Caco-2 (cell line): ENCODE measurements at regions not wholly inside any gene's neighbourhood (a gene's known extent, or its start where the extent isn't known, plus 50 kb on each side); places are given as distances from the start of the nearest gene placed in this dataset.

Experiments
- BruUV-seq: library from RNA; stranded (reverse); fragments of 400-500 nt; replicated peaks from 2 replicates; lab custom pipeline; 2021; lab: Mats Ljungman, UMichigan
- CTCF ChIA-PET: fragments of 300-600 bp; sonication (Branson Sonifier 250); formaldehyde crosslinking; loops from one replicate; lab custom pipeline; 2022; ENCODE audit warnings: antibody characterized with exemption; lab: Charles Lee
- POLR2A ChIA-PET: fragments of 300-600 bp; sonication (Branson Sonifier 250); formaldehyde crosslinking; loops from one replicate; lab custom pipeline; 2022; ENCODE audit warnings: antibody characterized with exemption; lab: Charles Lee
- DNase-seq, 2 experiments: peaks; one replicate each; pipeline versions ENCODE4 v3.0.0 to v3.0.0-alpha.2; 2020 to 2022
- H3K27me3 ChIP-seq: replicated peaks from 2 replicates; pipeline ENCODE4 v1.6.0; 2011; ENCODE audit warnings: low read length; ENCODE audit not compliant: control insufficient read depth, insufficient read depth
- H3K36me3 ChIP-seq: 2 replicates; pipeline ENCODE4 v1.5.1; 2011; ENCODE audit warnings: low read length; ENCODE audit not compliant: control insufficient read depth, insufficient read depth
- H3K4me1 ChIP-seq: fragments of 250-450 bp; sonication (Bioruptor Pico); 2 replicates; pipeline ENCODE4 v1.5.1; 2020; ENCODE audit warnings: mild to moderate bottlenecking
- H3K4me3 ChIP-seq: 2 replicates; pipeline ENCODE4 v1.5.1; 2011; ENCODE audit warnings: low read depth, mild to moderate bottlenecking, control low read depth, low read length
- H3K9me3 ChIP-seq: fragments of 250-450 bp; sonication (Bioruptor Pico); 2 replicates; pipeline ENCODE4 v1.5.1; 2020; ENCODE audit warnings: mild to moderate bottlenecking, moderate library complexity
- H3K27ac Mint-ChIP-seq: one replicate; pipeline ENCODE4 v1.8.0; 2022; ENCODE audit warnings: mixed read lengths; ENCODE audit not compliant: unreplicated experiment
- H3K27me3 Mint-ChIP-seq: one replicate; pipeline ENCODE4 v1.8.0; 2022; ENCODE audit warnings: mixed read lengths; ENCODE audit not compliant: insufficient read depth, unreplicated experiment
- H3K36me3 Mint-ChIP-seq: one replicate; pipeline ENCODE4 v1.8.0; 2022; ENCODE audit warnings: mild to moderate bottlenecking, mixed read lengths; ENCODE audit not compliant: insufficient read depth, unreplicated experiment
- H3K4me1 Mint-ChIP-seq: one replicate; pipeline ENCODE4 v1.8.0; 2022; ENCODE audit warnings: low read depth, mixed read lengths; ENCODE audit not compliant: unreplicated experiment
- H3K4me3 Mint-ChIP-seq: one replicate; pipeline ENCODE4 v1.8.0; 2022; ENCODE audit warnings: mild to moderate bottlenecking, moderate library complexity, mixed read lengths; ENCODE audit not compliant: unreplicated experiment
- H3K9me3 Mint-ChIP-seq: one replicate; pipeline ENCODE4 v1.8.0; 2022; ENCODE audit warnings: mixed read lengths; ENCODE audit not compliant: unreplicated experiment
- intact Hi-C: fragments of 100-400 bp; cut with micrococcal nuclease; formaldehyde crosslinking; loops from one replicate; pipeline ENCODE4 v1.10.0; 2022; ENCODE audit not compliant: unreplicated experiment
- TF ChIP-seq, protein P1 (sequence below), 2 experiments: fragments of 200-600 bp in 1 of 2; IDR thresholded peaks; 1 replicate in 1 of 2; 2 replicates in 1 of 2; pipeline versions ENCODE4 v1.5.1 to v1.8.0; 2011 to 2022; ENCODE audit warnings: antibody characterized with exemption in 1 of 2, control low read depth in 1 of 2, inconsistent platforms in 1 of 2, low read depth in 1 of 2, low read length in 1 of 2, mild to moderate bottlenecking in 1 of 2, moderate library complexity in 1 of 2; ENCODE audit not compliant: insufficient read depth in 1 of 2, severe bottlenecking in 1 of 2, unreplicated experiment in 1 of 2

- Mint-ChIP-seq H3K27me3 (peaks cover 15% of the 10 kb centered on the region), H3K9me3 (no peaks in the 10 kb centered on the region), H3K4me1 (no peaks in the 10 kb centered on the region), H3K36me3 (no peaks in the 10 kb centered on the region), H3K4me3 (no peak overlapping the region), H3K27ac (no peak overlapping the region)
- TF ChIP-seq, protein P1, sequence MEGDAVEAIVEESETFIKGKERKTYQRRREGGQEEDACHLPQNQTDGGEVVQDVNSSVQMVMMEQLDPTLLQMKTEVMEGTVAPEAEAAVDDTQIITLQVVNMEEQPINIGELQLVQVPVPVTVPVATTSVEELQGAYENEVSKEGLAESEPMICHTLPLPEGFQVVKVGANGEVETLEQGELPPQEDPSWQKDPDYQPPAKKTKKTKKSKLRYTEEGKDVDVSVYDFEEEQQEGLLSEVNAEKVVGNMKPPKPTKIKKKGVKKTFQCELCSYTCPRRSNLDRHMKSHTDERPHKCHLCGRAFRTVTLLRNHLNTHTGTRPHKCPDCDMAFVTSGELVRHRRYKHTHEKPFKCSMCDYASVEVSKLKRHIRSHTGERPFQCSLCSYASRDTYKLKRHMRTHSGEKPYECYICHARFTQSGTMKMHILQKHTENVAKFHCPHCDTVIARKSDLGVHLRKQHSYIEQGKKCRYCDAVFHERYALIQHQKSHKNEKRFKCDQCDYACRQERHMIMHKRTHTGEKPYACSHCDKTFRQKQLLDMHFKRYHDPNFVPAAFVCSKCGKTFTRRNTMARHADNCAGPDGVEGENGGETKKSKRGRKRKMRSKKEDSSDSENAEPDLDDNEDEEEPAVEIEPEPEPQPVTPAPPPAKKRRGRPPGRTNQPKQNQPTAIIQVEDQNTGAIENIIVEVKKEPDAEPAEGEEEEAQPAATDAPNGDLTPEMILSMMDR (IDR thresholded peaks at IDR 0.05; ENCODE audit: insufficient read depth in 1 of 2, low read depth in 1 of 2, low read length in 1 of 2, severe bottlenecking in 1 of 2, unreplicated experiment in 1 of 2) = no peak
- Histone ChIP-seq H3K9me3 (no peaks in the 10 kb centered on the region), H3K27me3 (peaks cover 3% of the 10 kb centered on the region; the same call in 1 of the 2 replicates), H3K4me1 (no peaks in the 10 kb centered on the region), H3K36me3 (no peaks in the 10 kb centered on the region), H3K4me3 (no peak overlapping the region)
- BruUV-seq = no TSS peak
- no peak for DNase-seq
- POLR2A ChIA-PET = no interaction called here
- CTCF ChIA-PET = no interaction called here
- intact Hi-C loops = no loop called here
Measured at GRCh38 chr13:111626371-111627305, 306.2 kb downstream of the TEX29 start.

GRCh38 chr13:111627596-111627995 is 307.2 kb downstream of the TEX29 start:
- intact Hi-C loops = no loop called here
- no peaks in the 10 kb centered on the region for H3K9me3 ChIP-seq
- Mint-ChIP-seq H3K9me3 (no peaks in the 10 kb centered on the region), H3K27ac (no peak overlapping the region), H3K4me1 (no peaks in the 10 kb centered on the region), H3K27me3 (peaks cover 15% of the 10 kb centered on the region), H3K4me3 (no peak overlapping the region), H3K36me3 (no peaks in the 10 kb centered on the region)
- TF ChIP-seq, protein P1 (IDR thresholded peaks at IDR 0.05; ENCODE audit: insufficient read depth in 1 of 2, low read depth in 1 of 2, low read length in 1 of 2, severe bottlenecking in 1 of 2, unreplicated experiment in 1 of 2) = no peak
- no peaks in the 10 kb centered on the region for H3K36me3 ChIP-seq
- H3K27me3 ChIP-seq = peaks cover 3% of the 10 kb centered on the region; the same call in 1 of the 2 replicates
- POLR2A ChIA-PET = no interaction called here
- no peak for DNase-seq
- CTCF ChIA-PET = no interaction called here
- H3K4me3 ChIP-seq = no peak overlapping the region
- no peaks in the 10 kb centered on the region for H3K4me1 ChIP-seq
- no TSS peak for BruUV-seq

- intact Hi-C loops = no loop called here
- H3K36me3 ChIP-seq = no peaks in the 10 kb centered on the region
- H3K27me3 Mint-ChIP-seq = peaks cover 19% of the 10 kb centered on the region
- BruUV-seq = no TSS peak
- CTCF ChIA-PET = no interaction called here
- H3K4me3 Mint-ChIP-seq = no peak overlapping the region
- TF ChIP-seq, protein P1 (IDR thresholded peaks at IDR 0.05; ENCODE audit: insufficient read depth in 1 of 2, low read depth in 1 of 2, low read length in 1 of 2, severe bottlenecking in 1 of 2, unreplicated experiment in 1 of 2) = no peak
- H3K4me1 ChIP-seq = no peaks in the 10 kb centered on the region
- H3K4me3 ChIP-seq = no peak overlapping the region
- H3K27ac Mint-ChIP-seq = no peak overlapping the region
- no peak for DNase-seq
- H3K36me3 Mint-ChIP-seq = no peaks in the 10 kb centered on the region
- H3K9me3 Mint-ChIP-seq = no peaks in the 10 kb centered on the region
- no peaks in the 10 kb centered on the region for H3K9me3 ChIP-seq
- H3K27me3 ChIP-seq = peaks cover 3% of the 10 kb centered on the region; the same call in 1 of the 2 replicates
- no peaks in the 10 kb centered on the region for H3K4me1 Mint-ChIP-seq
- POLR2A ChIA-PET = no interaction called here
Measured at GRCh38 chr13:111629016-111629415, 308.6 kb downstream of the TEX29 start.
